ENCODE measurements at regions not wholly inside any gene's neighbourhood (a gene's known extent, or its start where the extent isn't known, plus 50 kb on each side); places are given as distances from the start of the nearest gene placed in this dataset.
"Not testable (repeated sequence)": the region's sequence is repeated elsewhere in the genome, so short reads cannot be mapped to it uniquely, and the experiment has no call there.

DNA sequence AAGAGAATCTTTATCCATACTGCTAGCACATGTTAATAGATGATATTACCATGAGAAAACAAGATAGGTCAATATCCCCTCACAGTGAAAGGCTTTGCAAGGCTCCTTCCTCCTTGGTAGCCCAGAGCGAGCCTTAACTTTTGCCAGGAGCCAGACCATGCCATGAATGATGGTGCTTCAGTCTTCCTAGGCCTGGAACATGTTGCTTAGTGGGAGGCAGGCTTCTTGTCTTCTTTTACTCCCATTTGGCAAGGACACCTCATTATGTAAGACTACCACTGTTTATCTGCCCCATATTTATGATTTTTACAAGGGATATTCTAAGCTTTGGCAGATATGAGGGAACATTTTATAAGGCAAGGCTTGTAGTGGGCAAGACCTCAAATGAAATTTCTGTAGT is 90.8 kb downstream of the GJA1 start:
- H3K9me3 Mint-ChIP-seq (ENCODE audit: low read depth): no peaks in the 10 kb centered on the region
- H3K36me3 Mint-ChIP-seq: no peaks in the 10 kb centered on the region
- CTCF ChIA-PET: no interaction called here
- DNase-seq: no peak
- H3K4me3 Mint-ChIP-seq: no peak overlapping the region
- no peak overlapping the region for H3K27ac Mint-ChIP-seq
- no peak for ATAC-seq
- no peaks in the 10 kb centered on the region for H3K27me3 Mint-ChIP-seq
- H3K4me1 Mint-ChIP-seq: no peaks in the 10 kb centered on the region

DNA sequence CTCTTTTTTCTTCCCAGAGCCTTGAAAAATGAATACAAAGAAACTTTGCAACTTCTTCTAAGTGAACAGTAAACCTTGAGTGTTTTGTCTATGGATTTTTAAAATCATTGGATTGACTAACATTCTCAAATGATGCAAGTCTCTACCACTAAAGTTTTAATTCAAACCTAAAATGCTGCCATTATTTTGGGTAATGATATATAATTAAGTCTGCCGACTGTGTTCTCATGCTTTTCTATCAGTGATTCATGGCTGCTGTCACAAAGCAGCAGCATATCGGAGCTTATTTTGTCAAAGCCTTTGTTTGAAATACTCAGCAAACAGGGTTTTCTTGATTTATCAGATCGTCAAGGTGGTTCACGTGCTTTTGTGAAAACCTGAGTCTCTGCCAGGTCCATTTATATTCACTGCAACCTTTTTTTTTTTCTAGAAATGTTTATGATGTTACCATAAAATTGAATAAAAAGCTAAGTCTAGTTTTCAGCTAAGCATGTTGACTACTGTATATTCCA is 96.3 kb downstream of the GJA1 start:
- ATAC-seq (no peak), DNase-seq (no peak)
- CTCF ChIA-PET: no interaction called here
- Mint-ChIP-seq H3K9me3 (ENCODE audit: low read depth) (no peaks in the 10 kb centered on the region), H3K27me3 (no peaks in the 10 kb centered on the region), H3K4me1 (no peaks in the 10 kb centered on the region), H3K36me3 (no peaks in the 10 kb centered on the region), H3K4me3 (no peak overlapping the region), H3K27ac (no peak overlapping the region)

DNA sequence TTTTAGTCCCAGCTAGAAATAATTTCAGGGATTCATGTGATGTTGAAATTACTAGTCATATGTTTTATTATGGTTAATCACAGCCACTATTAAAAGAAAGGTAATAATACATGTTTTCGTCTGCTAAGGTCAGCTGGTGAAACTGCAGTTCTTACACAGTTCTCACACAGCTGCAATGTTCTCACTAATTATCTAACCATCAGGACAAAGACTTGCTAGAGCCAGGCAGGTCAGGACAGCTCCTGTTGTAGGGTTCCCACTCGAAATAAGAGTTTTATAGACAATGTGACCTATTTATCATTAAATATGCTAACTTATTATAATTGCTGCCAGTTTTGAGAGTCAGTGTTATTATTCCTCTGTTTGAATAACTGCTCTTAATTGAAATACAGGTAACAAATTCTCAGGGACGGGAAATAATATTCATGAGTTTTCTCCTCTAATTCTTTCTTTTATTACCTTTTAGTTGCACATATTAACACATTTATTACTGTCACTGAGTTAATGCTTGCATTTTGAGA is 97.9 kb downstream of the GJA1 start:
- Mint-ChIP-seq H3K27me3 (no peaks in the 10 kb centered on the region), H3K4me1 (no peaks in the 10 kb centered on the region), H3K9me3 (ENCODE audit: low read depth) (no peaks in the 10 kb centered on the region), H3K36me3 (no peaks in the 10 kb centered on the region), H3K4me3 (no peak overlapping the region), H3K27ac (no peak overlapping the region)
- DNase-seq (no peak), ATAC-seq (no peak)
- CTCF ChIA-PET: no interaction called here

DNA sequence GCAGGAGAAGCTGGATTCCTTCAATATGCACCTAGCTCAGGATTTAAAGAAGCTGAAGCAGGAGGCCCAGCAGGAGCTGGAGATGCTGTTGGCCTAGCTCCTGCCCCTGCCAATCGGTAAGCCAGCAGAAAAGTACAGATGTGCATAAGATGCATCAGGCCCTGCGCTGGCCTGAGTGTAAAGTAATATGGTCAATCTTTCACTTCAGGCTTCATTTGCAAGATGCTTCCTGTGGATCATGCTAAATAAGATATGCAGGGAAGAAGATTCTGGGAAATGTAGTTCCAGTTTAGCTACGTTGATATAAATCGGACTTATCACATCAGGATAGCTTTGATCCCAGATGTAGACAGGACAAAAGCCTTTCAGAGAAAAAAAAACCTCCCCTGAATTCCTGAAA is 100.3 kb downstream of the GJA1 start:
- Mint-ChIP-seq H3K9me3 (ENCODE audit: low read depth) (no peaks in the 10 kb centered on the region), H3K4me3 (no peak overlapping the region), H3K27ac (no peak overlapping the region), H3K36me3 (no peaks in the 10 kb centered on the region), H3K27me3 (no peaks in the 10 kb centered on the region), H3K4me1 (no peaks in the 10 kb centered on the region)
- DNase-seq (no peak), ATAC-seq (no peak)
- CTCF ChIA-PET: no interaction called here

DNA sequence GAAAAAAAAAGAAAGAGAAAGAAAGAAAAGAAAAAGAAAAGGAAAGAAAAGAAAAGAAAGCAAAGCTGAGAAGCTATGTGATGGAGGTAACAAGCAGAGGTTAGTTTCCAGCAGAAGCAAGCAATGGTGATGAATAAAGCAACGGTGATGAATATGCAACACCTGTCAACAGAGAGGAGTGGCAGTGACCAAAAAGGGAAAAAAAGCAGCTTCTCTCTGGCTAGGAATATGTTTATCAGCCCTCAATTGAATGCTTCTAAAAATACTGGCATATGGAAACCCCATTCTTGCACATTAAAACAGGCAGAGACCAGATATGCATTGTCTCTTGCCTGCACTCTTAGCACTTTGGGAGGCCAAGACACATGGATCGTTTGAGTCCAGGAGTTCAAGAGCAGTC is 100.9 kb downstream of the GJA1 start:
- Mint-ChIP-seq H3K27me3 (no peaks in the 10 kb centered on the region), H3K4me3 (no peak overlapping the region), H3K27ac (no peak overlapping the region), H3K36me3 (no peaks in the 10 kb centered on the region), H3K9me3 (ENCODE audit: low read depth) (no peaks in the 10 kb centered on the region), H3K4me1 (no peaks in the 10 kb centered on the region)
- DNase-seq (no peak), ATAC-seq (no peak)
- CTCF ChIA-PET: no interaction called here

DNA sequence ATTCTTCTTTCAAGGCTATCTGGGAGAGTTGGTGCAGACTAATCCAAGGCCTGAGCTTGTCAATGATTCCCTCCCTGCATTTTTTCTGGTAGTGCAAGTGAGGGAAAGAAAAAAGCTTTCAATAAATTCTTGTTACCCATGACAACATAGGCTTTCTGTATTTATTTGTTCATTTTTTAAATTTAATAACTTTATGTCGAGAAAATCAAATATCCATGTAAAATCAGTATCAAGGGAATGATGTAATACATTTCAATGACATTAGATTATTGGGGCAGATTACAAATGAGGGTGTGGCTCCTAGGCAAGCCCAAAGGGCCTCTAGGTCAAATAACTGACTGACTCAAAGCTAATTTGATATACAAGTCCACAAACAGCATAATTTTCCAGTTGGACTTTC is 104.0 kb downstream of the GJA1 start:
- Mint-ChIP-seq H3K27me3 (no peaks in the 10 kb centered on the region), H3K9me3 (ENCODE audit: low read depth) (no peaks in the 10 kb centered on the region), H3K36me3 (no peaks in the 10 kb centered on the region), H3K4me1 (no peaks in the 10 kb centered on the region), H3K4me3 (no peak overlapping the region), H3K27ac (no peak overlapping the region)
- DNase-seq: no peak
- no peak for ATAC-seq
- CTCF ChIA-PET: no interaction called here

DNA sequence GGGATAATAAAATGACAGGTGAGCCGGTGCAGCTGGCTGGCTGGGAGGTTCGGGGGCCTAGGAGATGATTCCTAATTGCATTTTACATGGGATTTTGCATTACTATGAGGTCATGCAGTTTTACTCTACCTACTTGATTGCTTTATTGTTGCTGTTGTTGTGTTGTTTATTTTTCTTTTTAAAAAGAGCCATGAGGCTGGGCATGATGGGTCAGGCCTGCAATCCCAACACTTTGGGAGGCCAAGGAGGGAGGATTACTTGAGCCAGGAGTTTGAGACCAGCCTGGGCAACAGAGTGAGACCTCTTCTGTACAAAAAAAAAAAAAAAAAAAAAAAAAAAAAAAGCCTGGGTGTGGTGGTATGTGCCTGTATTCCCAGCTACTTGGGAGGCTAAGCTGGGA is 104.8 kb downstream of the GJA1 start:
- no peak for ATAC-seq
- H3K4me3 Mint-ChIP-seq: no peak overlapping the region
- H3K9me3 Mint-ChIP-seq (ENCODE audit: low read depth): no peaks in the 10 kb centered on the region
- no peak for DNase-seq
- no peaks in the 10 kb centered on the region for H3K36me3 Mint-ChIP-seq
- H3K4me1 Mint-ChIP-seq: no peaks in the 10 kb centered on the region
- CTCF ChIA-PET: no interaction called here
- no peak overlapping the region for H3K27ac Mint-ChIP-seq
- H3K27me3 Mint-ChIP-seq: no peaks in the 10 kb centered on the region

GRCh38 chr6:121544691-121545090 is 109.2 kb downstream of the GJA1 start:
- H3K36me3 Mint-ChIP-seq: no peaks in the 10 kb centered on the region
- no peaks in the 10 kb centered on the region for H3K27me3 Mint-ChIP-seq
- no peaks in the 10 kb centered on the region for H3K4me1 Mint-ChIP-seq
- CTCF ChIA-PET: no interaction called here
- no peak overlapping the region for H3K27ac Mint-ChIP-seq
- no peak overlapping the region for H3K4me3 Mint-ChIP-seq
- no peaks in the 10 kb centered on the region for H3K9me3 Mint-ChIP-seq (ENCODE audit: low read depth)
- ATAC-seq (no peak), DNase-seq (no peak)

DNA sequence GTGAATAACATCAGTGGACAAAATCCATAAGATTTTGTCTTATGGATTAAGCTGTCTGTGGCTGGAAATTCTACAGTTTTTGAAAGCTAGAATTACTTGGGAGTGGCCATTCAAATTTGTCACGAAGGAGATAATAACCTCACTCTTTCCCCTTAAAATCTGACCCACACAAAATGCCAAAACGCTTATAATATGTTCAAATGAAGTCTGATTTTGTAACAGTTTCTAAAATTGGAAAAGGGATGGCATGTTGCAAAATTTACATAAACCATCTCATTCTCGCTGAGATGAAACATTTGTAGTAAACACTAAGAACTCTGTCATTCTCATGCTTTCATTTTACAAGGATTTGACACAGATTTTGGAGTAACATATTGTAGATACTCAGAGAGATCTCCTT is 112.7 kb downstream of the GJA1 start:
- DNase-seq: no peak
- ATAC-seq: no peak
- Mint-ChIP-seq H3K36me3 (no peaks in the 10 kb centered on the region), H3K4me3 (no peak overlapping the region), H3K27me3 (no peaks in the 10 kb centered on the region), H3K27ac (no peak overlapping the region), H3K4me1 (no peaks in the 10 kb centered on the region), H3K9me3 (ENCODE audit: low read depth) (no peaks in the 10 kb centered on the region)
- CTCF ChIA-PET: no interaction called here

DNA sequence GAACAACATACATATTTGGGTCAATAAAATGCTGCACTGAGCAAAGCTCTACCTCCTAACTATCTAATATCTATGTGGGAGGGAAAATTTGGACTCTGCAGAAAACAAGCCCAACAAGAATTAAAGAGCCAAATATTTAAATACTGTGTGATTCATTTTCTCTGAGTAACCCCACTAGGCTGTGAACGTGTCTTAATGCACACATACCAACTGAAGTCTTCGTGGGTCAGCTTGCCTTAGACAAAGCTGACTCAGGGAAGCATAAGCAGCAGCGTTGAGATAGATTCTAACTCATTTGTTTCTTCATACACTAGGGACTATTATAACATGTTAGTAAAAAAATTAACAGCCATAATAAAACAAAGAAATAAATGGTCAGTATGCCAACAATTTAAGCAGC is 114.3 kb downstream of the GJA1 start:
- DNase-seq (no peak), ATAC-seq (no peak)
- H3K4me3 Mint-ChIP-seq: no peak overlapping the region
- no peak overlapping the region for H3K27ac Mint-ChIP-seq
- CTCF ChIA-PET: no interaction called here
- no peaks in the 10 kb centered on the region for H3K9me3 Mint-ChIP-seq (ENCODE audit: low read depth)
- no peaks in the 10 kb centered on the region for H3K27me3 Mint-ChIP-seq
- H3K36me3 Mint-ChIP-seq: no peaks in the 10 kb centered on the region
- H3K4me1 Mint-ChIP-seq: no peaks in the 10 kb centered on the region

DNA sequence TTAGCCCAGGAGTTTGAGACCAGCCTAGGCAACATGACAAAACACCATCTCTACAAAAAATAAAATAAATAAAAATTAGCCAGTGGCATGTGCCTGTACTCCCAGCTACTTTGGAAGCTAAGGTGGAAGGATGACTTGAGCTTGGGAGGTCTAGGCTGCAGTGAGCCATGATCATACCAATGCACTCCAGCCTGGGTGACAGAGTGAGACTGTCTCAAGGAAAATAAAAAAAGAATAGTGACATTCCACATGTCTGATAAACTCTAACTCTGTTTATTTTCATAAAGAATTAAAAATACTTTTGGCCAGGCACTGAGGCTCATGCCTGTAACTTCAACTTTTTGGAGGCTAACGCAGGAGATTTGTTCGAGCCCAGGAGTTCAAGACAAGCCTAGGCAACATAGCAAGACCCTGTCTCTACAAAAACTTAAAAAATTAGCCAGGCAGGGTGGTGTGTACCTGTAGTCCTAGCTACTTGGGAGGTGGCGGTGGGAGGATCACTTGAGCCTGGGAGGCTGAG is 115.1 kb downstream of the GJA1 start:
- CTCF ChIA-PET: no interaction called here
- H3K27ac Mint-ChIP-seq: no peak overlapping the region
- ATAC-seq: no peak

GRCh38 chr6:121555201-121555600 is 119.8 kb downstream of the GJA1 start:
- Mint-ChIP-seq H3K27me3 (no peaks in the 10 kb centered on the region), H3K4me1 (no peaks in the 10 kb centered on the region), H3K36me3 (no peaks in the 10 kb centered on the region), H3K9me3 (ENCODE audit: low read depth) (no peaks in the 10 kb centered on the region), H3K4me3 (no peak overlapping the region), H3K27ac (no peak overlapping the region)
- CTCF ChIA-PET: interaction anchor here (0.6 kb wide), 1 partner anchor 32 kb away, joined by 4 read pairs; no protein-coding TSS in a partner anchor
- DNase-seq (no peak), ATAC-seq (no peak)

More for the DNA sequence above, 115.1 kb downstream of the GJA1 start:
- no peaks in the 10 kb centered on the region for H3K36me3 Mint-ChIP-seq
- H3K27me3 Mint-ChIP-seq: no peaks in the 10 kb centered on the region
- H3K9me3 Mint-ChIP-seq (ENCODE audit: low read depth): no peaks in the 10 kb centered on the region
- DNase-seq: no peak
- no peak overlapping the region for H3K4me3 Mint-ChIP-seq
- H3K4me1 Mint-ChIP-seq: no peaks in the 10 kb centered on the region

DNA sequence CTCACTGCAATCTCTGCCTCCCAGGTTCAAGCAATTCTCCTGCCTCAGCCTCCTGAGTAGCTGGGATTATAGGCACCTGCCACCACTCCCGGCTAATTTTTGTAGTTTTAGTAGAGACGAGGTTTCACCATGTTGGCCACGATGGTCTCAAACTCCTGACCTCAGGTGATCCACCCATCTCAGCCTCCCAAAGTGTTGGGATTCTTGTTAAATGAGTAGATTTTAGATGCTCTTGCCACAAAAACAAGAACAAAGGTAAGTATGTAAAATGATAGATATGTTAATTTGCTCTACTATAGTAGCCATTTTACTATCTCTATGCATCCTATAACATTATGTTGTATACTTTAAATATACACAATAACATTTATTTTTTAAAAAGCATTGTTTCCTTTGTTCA is 120.7 kb downstream of the GJA1 start:
- CTCF ChIA-PET; H3K27ac Mint-ChIP-seq; H3K4me3 Mint-ChIP-seq; H3K9me3 Mint-ChIP-seq (ENCODE audit: low read depth); H3K27me3 Mint-ChIP-seq; H3K36me3 Mint-ChIP-seq; ATAC-seq; H3K4me1 Mint-ChIP-seq; DNase-seq: not testable (repeated sequence)

DNA sequence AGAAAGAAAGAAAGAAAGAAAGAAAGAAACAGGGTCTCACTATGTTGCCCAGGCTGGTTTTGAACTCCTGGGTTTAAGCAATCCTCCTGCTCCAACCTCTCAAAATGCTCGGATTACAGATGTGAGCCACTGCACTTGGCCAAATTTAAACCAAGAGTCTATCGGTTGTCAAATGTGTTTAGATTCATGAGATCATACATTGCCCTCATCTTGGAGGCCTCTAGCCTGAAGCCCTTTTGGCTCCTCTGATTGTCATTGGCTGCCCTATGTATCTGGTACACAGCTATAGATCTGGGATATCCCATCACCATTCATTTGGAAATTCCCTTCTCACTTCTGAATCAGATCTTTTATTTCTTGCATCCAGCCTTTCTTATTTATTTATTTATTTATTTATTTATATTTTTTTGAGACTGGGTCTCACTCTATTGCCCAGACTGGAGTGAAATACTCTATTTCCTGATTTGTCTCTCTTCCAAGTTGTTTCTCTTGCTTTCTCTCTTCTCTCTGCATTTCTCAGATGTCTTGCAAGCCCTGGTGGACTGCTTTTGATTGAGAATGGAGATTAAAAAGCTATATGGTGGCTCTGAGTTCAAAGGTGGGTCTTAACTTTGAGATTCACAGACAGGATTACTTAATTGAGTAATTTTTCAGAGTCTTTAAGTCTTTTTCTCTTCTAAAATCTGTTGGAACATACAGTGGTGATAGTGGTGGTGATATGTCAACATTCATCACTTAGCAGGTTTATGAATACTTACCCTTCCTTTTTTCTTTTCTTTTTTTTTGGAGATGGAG is 121.9 kb downstream of the GJA1 start:
- Mint-ChIP-seq H3K4me1 (no peaks in the 10 kb centered on the region), H3K4me3 (no peak overlapping the region), H3K27ac (no peak overlapping the region), H3K27me3 (no peaks in the 10 kb centered on the region), H3K36me3 (no peaks in the 10 kb centered on the region), H3K9me3 (ENCODE audit: low read depth) (no peaks in the 10 kb centered on the region)
- no peak for DNase-seq
- ATAC-seq: no peak
- CTCF ChIA-PET: no interaction called here

Data from activated CD8-positive, alpha-beta memory T cell treated with anti-CD3 and anti-CD28 coated beads, Interleukin-2, amount 10 ng/mL, durations not matched to agents 7 days and 5 days (primary cell).